ENCODE measurements at regions not wholly inside any gene's neighbourhood (a gene's known extent, or its start where the extent isn't known, plus 50 kb on each side); places are given as distances from the start of the nearest gene placed in this dataset.

DNA sequence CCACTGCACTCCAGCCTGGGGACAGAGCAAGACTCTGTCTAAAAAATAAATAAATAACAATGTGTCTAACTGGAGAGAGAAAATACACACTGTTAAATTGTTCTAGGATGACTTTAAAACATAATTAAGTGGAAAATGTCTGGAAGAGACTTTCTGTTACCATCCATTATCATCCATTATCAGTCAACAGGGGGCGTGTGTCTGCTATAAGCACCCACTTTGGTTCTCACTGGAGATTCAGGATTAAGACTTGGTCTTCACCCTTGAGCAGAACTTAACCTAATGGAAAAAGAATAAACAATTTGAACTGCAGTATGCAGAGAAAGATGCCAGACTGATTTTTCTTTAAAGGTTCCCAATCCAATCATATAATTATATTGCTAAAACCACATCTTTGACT is 999.8 kb upstream of the GYPC start:
- TF ChIP-seq, protein P1, sequence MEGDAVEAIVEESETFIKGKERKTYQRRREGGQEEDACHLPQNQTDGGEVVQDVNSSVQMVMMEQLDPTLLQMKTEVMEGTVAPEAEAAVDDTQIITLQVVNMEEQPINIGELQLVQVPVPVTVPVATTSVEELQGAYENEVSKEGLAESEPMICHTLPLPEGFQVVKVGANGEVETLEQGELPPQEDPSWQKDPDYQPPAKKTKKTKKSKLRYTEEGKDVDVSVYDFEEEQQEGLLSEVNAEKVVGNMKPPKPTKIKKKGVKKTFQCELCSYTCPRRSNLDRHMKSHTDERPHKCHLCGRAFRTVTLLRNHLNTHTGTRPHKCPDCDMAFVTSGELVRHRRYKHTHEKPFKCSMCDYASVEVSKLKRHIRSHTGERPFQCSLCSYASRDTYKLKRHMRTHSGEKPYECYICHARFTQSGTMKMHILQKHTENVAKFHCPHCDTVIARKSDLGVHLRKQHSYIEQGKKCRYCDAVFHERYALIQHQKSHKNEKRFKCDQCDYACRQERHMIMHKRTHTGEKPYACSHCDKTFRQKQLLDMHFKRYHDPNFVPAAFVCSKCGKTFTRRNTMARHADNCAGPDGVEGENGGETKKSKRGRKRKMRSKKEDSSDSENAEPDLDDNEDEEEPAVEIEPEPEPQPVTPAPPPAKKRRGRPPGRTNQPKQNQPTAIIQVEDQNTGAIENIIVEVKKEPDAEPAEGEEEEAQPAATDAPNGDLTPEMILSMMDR (IDR thresholded peaks at IDR 0.05; ENCODE audit: low read depth, low read length) = peak; percentile 21
- no peak for TF ChIP-seq EZH2phosphoT487 (IDR thresholded peaks at IDR 0.05; ENCODE audit: low read depth)
